PC-3 (cell line): ENCODE measurements at regions not wholly inside any gene's neighbourhood (a gene's known extent, or its start where the extent isn't known, plus 50 kb on each side); places are given as distances from the start of the nearest gene placed in this dataset.
A peak's percentile ranks its signal among the peaks of the same experiment; 100 is the strongest.
"Not testable (repeated sequence)": the region's sequence is repeated elsewhere in the genome, so short reads cannot be mapped to it uniquely, and the experiment has no call there.

Experiments
- ATAC-seq: fragments of 200-7000 bp; cut with Tn5 transposase; 2 replicates; pipeline ENCODE4 v1.9.1; 2020; ENCODE audit warnings: mild to moderate bottlenecking, moderate library complexity
- BruUV-seq: library from RNA; stranded (reverse); fragments of 400-500 nt; replicated peaks from 2 replicates; lab custom pipeline; 2021; lab: Mats Ljungman, UMichigan
- CTCF ChIA-PET: fragments of 300-600 bp; sonication (Branson Sonifier 250); formaldehyde crosslinking; loops from one replicate; lab custom pipeline; 2022; ENCODE audit warnings: antibody characterized with exemption; lab: Charles Lee
- POLR2A ChIA-PET: fragments of 300-600 bp; sonication (Branson Sonifier 250); formaldehyde crosslinking; loops from one replicate; lab custom pipeline; 2022; ENCODE audit warnings: antibody characterized with exemption; ENCODE audit not compliant: unreplicated experiment; lab: Charles Lee
- DNase-seq: peaks from one replicate; pipeline ENCODE4 v3.0.0-alpha.2; 2015
- H2AFZ ChIP-seq: fragments of 300-600 bp; sonication (generic); 2 replicates; pipeline ENCODE4 v1.6.0; 2016; ENCODE audit warnings: antibody characterized with exemption, low read length
- H3F3A ChIP-seq: fragments of 300-600 bp; sonication (generic); one replicate; pipeline ENCODE4 v1.6.0; 2017; ENCODE audit warnings: antibody characterized with exemption, low read length, control low read depth, mild to moderate bottlenecking; ENCODE audit not compliant: unreplicated experiment
- H3K27ac ChIP-seq: fragments of 300-600 bp; sonication (generic); 2 replicates; pipeline ENCODE4 v1.5.1; 2016; ENCODE audit warnings: mild to moderate bottlenecking, low read length
- H3K27me3 ChIP-seq: fragments of 300-600 bp; sonication (generic); 2 replicates; pipeline ENCODE4 v1.6.1; 2016; ENCODE audit warnings: low read length, mixed read lengths
- H3K36me3 ChIP-seq: fragments of 300-600 bp; sonication (generic); 2 replicates; pipeline ENCODE4 v1.6.1; 2016; ENCODE audit warnings: low read depth, mixed run types, low read length, mixed read lengths
- H3K4me1 ChIP-seq: fragments of 300-600 bp; sonication (generic); 2 replicates; pipeline ENCODE4 v1.5.1; 2016; ENCODE audit warnings: low read length; ENCODE audit not compliant: insufficient read depth
- H3K4me2 ChIP-seq: fragments of 300-600 bp; sonication (generic); 2 replicates; pipeline ENCODE4 v1.6.0; 2016; ENCODE audit warnings: low read length
- H3K4me3 ChIP-seq: fragments of 300-600 bp; sonication (generic); 2 replicates; pipeline ENCODE4 v1.5.1; 2016; ENCODE audit warnings: mild to moderate bottlenecking, low read length, mixed read lengths
- H3K79me2 ChIP-seq: fragments of 300-600 bp; sonication (generic); 2 replicates; pipeline ENCODE4 v1.6.1; 2017; ENCODE audit warnings: low read length, mixed read lengths
- H3K9ac ChIP-seq: fragments of 300-600 bp; sonication (generic); 2 replicates; pipeline ENCODE4 v1.6.0; 2016; ENCODE audit warnings: mild to moderate bottlenecking, low read length
- H3K9me2 ChIP-seq: fragments of 300-600 bp; sonication (generic); replicated peaks from 2 replicates; pipeline ENCODE4 v1.6.1; 2016; ENCODE audit warnings: mixed run types, low read length, mixed read lengths
- H3K9me3 ChIP-seq: fragments of 300-600 bp; sonication (generic); 2 replicates; pipeline ENCODE4 v1.6.1; 2016; ENCODE audit warnings: low read length, mixed read lengths
- H4K20me1 ChIP-seq: fragments of 300-600 bp; sonication (generic); 2 replicates; pipeline ENCODE4 v1.6.1; 2016; ENCODE audit warnings: low read length, mixed read lengths
- intact Hi-C: fragments of 100-400 bp; cut with micrococcal nuclease; formaldehyde crosslinking; loops from 2 replicates; pipeline ENCODE4 v1.9.0; 2023

DNA sequence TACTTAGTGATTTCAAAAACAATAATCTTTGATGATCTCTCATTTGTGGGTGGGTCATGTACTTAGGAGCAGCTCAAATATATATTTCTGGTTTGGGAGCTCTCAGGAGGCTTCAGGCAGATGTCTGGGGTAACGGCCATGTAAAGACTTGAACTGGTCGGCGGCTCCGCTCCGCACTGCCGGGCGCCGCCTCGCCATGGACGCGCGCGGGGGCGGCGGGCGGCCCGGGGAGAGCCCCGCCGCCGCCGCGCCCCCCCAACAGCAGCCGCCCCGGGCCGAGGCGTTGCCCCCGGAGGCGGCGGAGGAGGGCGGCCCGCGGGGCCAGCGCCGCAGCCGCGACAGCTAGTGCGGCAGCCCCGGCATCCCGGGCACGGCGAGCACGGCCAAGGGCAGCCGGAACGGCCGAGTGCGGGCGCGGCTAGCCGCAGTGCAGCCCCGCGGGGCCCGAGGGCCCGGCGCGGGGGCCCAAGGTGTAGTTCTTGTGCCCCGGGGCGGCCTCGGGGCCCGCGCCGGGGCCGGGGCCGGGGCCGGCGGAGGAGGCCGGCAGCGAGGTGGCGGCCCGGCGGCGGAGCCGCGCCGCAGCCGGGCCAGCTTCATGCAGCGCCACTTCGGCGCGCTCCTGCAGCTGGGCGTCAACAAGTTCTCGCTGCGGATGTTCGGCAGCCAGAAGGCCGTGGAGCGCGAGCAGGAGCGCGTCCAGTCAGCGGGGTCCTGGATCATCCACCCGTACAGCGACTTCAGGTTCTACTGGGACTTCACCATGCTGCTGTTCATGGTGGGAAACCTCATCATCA is 88.1 kb downstream of the GOLGA8T start:
- DNase-seq, BruUV-seq, H3K9ac ChIP-seq, H3K9me2 ChIP-seq, H3F3A ChIP-seq, CTCF ChIA-PET, H3K36me3 ChIP-seq, POLR2A ChIA-PET, ATAC-seq, H3K79me2 ChIP-seq, H3K4me1 ChIP-seq, intact Hi-C loops, H3K4me2 ChIP-seq, H3K9me3 ChIP-seq, H3K4me3 ChIP-seq, H3K27ac ChIP-seq, H3K27me3 ChIP-seq, H4K20me1 ChIP-seq, H2AFZ ChIP-seq: not testable (repeated sequence)

DNA sequence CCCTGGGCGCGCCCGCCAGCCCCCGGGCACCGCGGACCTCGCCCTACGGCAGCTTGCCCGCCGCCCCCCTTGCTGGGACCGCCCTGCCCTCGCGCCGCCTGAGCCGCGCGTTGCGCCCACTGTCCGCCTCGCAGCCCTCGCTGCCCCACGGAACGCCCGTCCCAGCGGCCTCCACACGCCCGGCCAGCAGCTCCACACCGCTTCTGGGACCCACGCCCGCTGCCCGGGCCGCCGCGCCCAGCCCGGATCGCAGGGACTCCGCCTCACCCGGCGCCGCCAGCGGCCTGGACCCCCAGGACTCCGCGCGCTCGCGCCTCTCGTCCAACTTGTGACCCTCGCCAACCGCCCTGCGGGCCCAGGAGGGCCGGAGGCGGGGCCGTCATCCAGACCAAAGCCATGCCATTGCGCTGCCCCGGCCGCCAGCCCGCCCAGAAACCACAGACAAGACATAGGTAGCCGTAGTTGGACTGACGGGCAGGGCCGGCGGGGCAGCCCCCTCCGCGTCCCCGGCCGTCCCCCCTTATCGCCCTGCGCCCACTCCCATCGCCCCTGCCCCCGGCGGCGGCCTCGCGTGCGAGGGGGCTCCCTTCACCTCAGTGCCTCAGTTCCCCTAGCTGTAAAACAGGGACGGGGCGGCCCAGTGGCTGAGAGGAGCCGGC is 90.5 kb downstream of the GOLGA8T start:
- H3F3A ChIP-seq, H3K27me3 ChIP-seq, H2AFZ ChIP-seq, POLR2A ChIA-PET, H3K4me3 ChIP-seq, H3K36me3 ChIP-seq, DNase-seq, BruUV-seq, H3K4me2 ChIP-seq, ATAC-seq, H3K79me2 ChIP-seq, H3K27ac ChIP-seq, H3K9ac ChIP-seq, CTCF ChIA-PET, H3K4me1 ChIP-seq, intact Hi-C loops, H3K9me3 ChIP-seq, H4K20me1 ChIP-seq, H3K9me2 ChIP-seq: not testable (repeated sequence)

DNA sequence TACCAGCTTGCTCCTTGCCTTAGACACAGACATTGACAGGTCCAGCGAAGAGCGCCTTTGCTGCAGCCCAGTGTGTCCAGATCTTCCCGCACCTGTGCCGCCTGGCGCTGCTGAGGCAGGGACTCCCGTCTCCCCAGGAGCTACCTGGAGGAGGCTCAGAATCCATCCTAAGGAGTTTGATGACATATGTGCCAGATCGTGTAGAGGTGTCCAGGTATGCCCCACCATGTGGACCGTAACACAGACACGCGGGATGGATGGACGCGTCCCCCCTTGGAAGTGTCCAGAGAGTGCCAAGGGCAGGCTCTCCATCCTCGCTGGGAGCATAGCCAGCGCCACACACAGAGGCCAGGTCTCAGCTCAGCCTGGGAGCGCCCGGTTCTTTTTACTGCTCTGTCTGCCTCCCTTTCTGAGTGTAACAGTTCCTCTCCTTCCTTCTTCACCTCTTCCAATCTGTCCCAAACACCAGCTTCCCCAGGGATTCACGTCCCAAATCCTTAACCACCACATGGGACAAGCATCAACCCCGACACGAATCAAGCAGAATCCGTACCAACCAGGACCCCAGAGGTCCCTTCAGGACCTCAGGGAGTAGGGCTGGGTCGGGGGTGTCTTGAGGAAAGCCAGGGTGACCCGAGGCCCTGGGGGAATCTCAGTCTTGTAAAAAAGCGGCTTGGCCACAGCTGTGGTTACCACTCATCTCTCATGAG is 126.7 kb downstream of the GOLGA8T start:
- POLR2A ChIA-PET = not testable (repeated sequence)
- ATAC-seq = peak; percentile 29

DNA sequence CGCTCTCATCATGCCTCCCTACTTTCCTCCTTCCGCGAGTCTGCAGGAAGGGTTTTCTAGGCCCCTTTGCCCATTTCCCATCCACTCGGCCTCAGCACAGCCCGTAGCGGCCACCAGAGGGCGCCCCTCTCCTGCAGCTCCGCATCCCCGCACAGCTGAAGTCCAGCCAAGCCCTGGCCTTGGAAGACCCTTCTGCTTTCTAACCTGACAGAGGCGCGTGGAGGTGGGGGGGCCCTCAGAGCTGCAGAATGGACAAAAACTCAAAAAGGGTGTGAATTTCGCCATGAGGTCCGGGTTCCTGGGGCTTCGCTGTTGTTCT is 127.2 kb downstream of the GOLGA8T start:
- H3K79me2 ChIP-seq, H3K36me3 ChIP-seq, H4K20me1 ChIP-seq, H2AFZ ChIP-seq, H3K9me2 ChIP-seq, CTCF ChIA-PET, H3K4me3 ChIP-seq, H3K4me2 ChIP-seq, H3K27me3 ChIP-seq, H3K9ac ChIP-seq, H3K4me1 ChIP-seq, DNase-seq, POLR2A ChIA-PET, H3K27ac ChIP-seq, H3F3A ChIP-seq, BruUV-seq, H3K9me3 ChIP-seq, intact Hi-C loops: not testable (repeated sequence)
- peak; percentile 95 for ATAC-seq

More for the DNA sequence above, 126.7 kb downstream of the GOLGA8T start:
- H3F3A ChIP-seq, CTCF ChIA-PET, H3K4me2 ChIP-seq, H3K9me2 ChIP-seq, H3K4me3 ChIP-seq, H3K79me2 ChIP-seq, H2AFZ ChIP-seq, H3K9me3 ChIP-seq, BruUV-seq, H3K9ac ChIP-seq, H4K20me1 ChIP-seq, H3K27ac ChIP-seq, H3K36me3 ChIP-seq, intact Hi-C loops, H3K27me3 ChIP-seq, H3K4me1 ChIP-seq: not testable (repeated sequence)
- DNase-seq = peak; percentile 0

DNA sequence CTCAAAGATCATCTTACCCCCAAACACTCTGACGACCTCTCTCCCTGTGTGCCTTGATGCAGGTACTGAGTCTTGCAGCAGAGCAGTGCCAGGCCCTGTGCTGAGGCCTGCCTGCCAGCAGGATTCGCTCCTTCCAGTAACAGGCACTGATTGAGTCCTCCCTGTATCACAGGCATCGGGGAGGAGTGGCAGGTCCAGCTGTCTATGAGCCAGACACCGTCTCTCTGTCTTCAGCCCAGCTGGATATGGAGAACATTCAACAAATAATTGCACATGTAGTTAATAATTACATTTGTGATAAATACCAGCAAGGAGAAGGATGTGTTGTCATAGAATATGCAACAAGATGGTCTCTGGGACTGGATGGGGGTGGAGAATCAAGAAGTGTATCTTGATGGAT is 129.1 kb downstream of the GOLGA8T start:
- H3K79me2 ChIP-seq, H3K36me3 ChIP-seq, H3K9me3 ChIP-seq, H3K4me1 ChIP-seq, intact Hi-C loops, H3K4me2 ChIP-seq, POLR2A ChIA-PET, CTCF ChIA-PET, H3K9ac ChIP-seq, H3K9me2 ChIP-seq, H4K20me1 ChIP-seq, H3K27ac ChIP-seq, H3K4me3 ChIP-seq, H2AFZ ChIP-seq, BruUV-seq, H3F3A ChIP-seq, DNase-seq, ATAC-seq, H3K27me3 ChIP-seq: not testable (repeated sequence)

DNA sequence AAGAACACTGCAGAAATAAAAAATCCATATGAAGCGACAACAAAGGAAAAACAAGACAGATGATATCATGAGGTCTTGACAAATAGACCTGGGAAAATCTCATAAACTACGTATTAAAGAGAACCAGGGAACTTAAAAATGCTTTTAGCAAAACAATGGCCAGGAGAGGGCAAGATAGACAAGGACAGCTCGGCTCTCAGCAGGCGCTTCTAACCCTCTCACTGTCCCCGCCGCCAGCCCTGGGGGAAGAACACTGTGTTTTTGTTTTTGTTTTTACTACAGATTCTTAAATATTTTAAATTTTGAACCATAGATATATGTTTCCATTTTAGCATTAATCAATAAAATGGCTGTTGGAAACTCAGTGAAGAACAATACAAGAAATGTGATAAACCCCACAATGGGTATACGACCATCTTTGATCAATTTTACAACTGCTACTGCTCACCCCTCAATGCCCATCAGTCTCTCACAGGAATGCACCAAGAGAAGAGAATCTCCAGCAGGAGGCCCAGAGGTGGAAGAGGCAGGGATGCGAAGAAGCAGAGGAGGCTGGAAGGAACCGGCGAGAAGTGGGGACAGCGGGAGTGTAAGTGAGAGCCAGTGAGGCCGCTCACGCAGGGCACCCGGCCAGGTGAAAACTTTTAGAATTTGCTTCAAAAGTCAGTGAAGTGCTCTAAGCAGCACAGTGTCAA is 98.0 kb downstream of the CHRFAM7A start:
- POLR2A ChIA-PET, H3K36me3 ChIP-seq, H3F3A ChIP-seq, H3K79me2 ChIP-seq, H3K4me3 ChIP-seq, H3K27ac ChIP-seq, intact Hi-C loops, H2AFZ ChIP-seq, H4K20me1 ChIP-seq, H3K9me2 ChIP-seq, DNase-seq, H3K9ac ChIP-seq, ATAC-seq, CTCF ChIA-PET, H3K27me3 ChIP-seq, H3K9me3 ChIP-seq, H3K4me2 ChIP-seq, H3K4me1 ChIP-seq, BruUV-seq: not testable (repeated sequence)
